AG04449 (cell line): ENCODE measurements at regions not wholly inside any gene's neighbourhood (a gene's known extent, or its start where the extent isn't known, plus 50 kb on each side); places are given as distances from the start of the nearest gene placed in this dataset.
A peak's percentile ranks its signal among the peaks of the same experiment; 100 is the strongest.
"Not testable (repeated sequence)": the region's sequence is repeated elsewhere in the genome, so short reads cannot be mapped to it uniquely, and the experiment has no call there.

Experiments used
- CTCF ChIA-PET: fragments of 350-600 bp; formaldehyde crosslinking; extraction: SDS; loops from one replicate; lab custom pipeline; 2021; ENCODE audit warnings: antibody characterized with exemption; lab: Yijun Ruan, JAX
- POLR2A ChIA-PET: fragments of 400-600, 350-600 bp; formaldehyde crosslinking; extraction: SDS; loops from one replicate; lab custom pipeline; 2020; ENCODE audit warnings: antibody characterized with exemption, inconsistent platforms; lab: Yijun Ruan, JAX
- DNase-seq: peaks from one replicate; pipeline ENCODE4 v3.0.0-alpha.2; 2010; ENCODE audit warnings: low read depth, low spot score
- H3K4me3 ChIP-seq: 2 replicates; pipeline ENCODE4 v1.5.1; 2011; ENCODE audit warnings: low read depth, mild to moderate bottlenecking, control low read depth, low read length
- CTCF ChIP-seq: IDR thresholded peaks from one replicate; pipeline ENCODE4 v1.5.1; 2011; ENCODE audit warnings: mild to moderate bottlenecking, moderate library complexity, low read length, control low read depth, inconsistent platforms; ENCODE audit not compliant: insufficient read depth; ENCODE audit errors: missing control alignments

GRCh38 chr5:115699967-115700366, 74.1 kb upstream of the TMED7 start:
- POLR2A ChIA-PET = no interaction called here
- DNase-seq = no peak
- CTCF ChIA-PET = no interaction called here
- no peak overlapping the region for H3K4me3 ChIP-seq
- no peak for TF ChIP-seq CTCF

GRCh38 chr5:115696141-115696650, 70.4 kb upstream of the TMED7 start:
- CTCF ChIA-PET = no interaction called here
- DNase-seq = no peak
- POLR2A ChIA-PET = no interaction called here
- TF ChIP-seq CTCF = no peak
- no peak overlapping the region for H3K4me3 ChIP-seq

- TF ChIP-seq CTCF = no peak
- ChIA-PET CTCF (no interaction called here), POLR2A (no interaction called here)
- DNase-seq = no peak
- H3K4me3 ChIP-seq = no peak overlapping the region
Observed at GRCh38 chr5:115695310-115695880, 69.6 kb upstream of the TMED7 start.

- DNase-seq, POLR2A ChIA-PET, H3K4me3 ChIP-seq, CTCF ChIA-PET: not testable (repeated sequence)
Observed at GRCh38 chr5:115691814-115692213, 66.0 kb upstream of the TMED7 start.

- peak; percentile 14 for DNase-seq
- POLR2A ChIA-PET = no interaction called here
- H3K4me3 ChIP-seq = no peak overlapping the region
- no peak for TF ChIP-seq CTCF
- CTCF ChIA-PET = no interaction called here
Observed at GRCh38 chr5:115686738-115687074, 60.9 kb upstream of the TMED7 start.

- DNase-seq = no peak
- POLR2A ChIA-PET = no interaction called here
- CTCF ChIA-PET = no interaction called here
- H3K4me3 ChIP-seq = no peak overlapping the region
- TF ChIP-seq CTCF = no peak
Observed at GRCh38 chr5:115686051-115686737, 60.4 kb upstream of the TMED7 start.

- CTCF ChIA-PET = no interaction called here
- no peak for DNase-seq
- TF ChIP-seq CTCF = no peak
- POLR2A ChIA-PET = no interaction called here
- H3K4me3 ChIP-seq = no peak overlapping the region
Observed at GRCh38 chr5:115685490-115685889, 59.7 kb upstream of the TMED7 start.
